Loucy (cell line): ENCODE measurements at regions not wholly inside any gene's neighbourhood (a gene's known extent, or its start where the extent isn't known, plus 50 kb on each side); places are given as distances from the start of the nearest gene placed in this dataset.

ENCODE experiments used
- H2AFZ ChIP-seq: fragments of 200-600 bp; sonication (generic); 2 replicates; pipeline ENCODE4 v1.6.0; 2016; ENCODE audit warnings: antibody characterized with exemption, mild to moderate bottlenecking, low read length, moderate library complexity
- H3F3A ChIP-seq: fragments of 200-600 bp; 2 replicates; pipeline ENCODE4 v1.6.0; 2016; ENCODE audit warnings: antibody characterized with exemption, low read depth, mild to moderate bottlenecking
- H3K27me3 ChIP-seq: fragments of 200-600 bp; sonication (generic); 2 replicates; pipeline ENCODE4 v1.6.1; 2014; ENCODE audit warnings: low read length, mild to moderate bottlenecking; ENCODE audit not compliant: insufficient read depth, poor library complexity, severe bottlenecking
- H3K36me3 ChIP-seq: fragments of 200-600 bp; sonication (generic); 2 replicates; pipeline ENCODE4 v1.6.1; 2016; ENCODE audit warnings: low read length; ENCODE audit not compliant: insufficient read depth
- H3K4me1 ChIP-seq: fragments of 200-600 bp; sonication (generic); 2 replicates; pipeline ENCODE4 v1.5.1; 2014; ENCODE audit warnings: low read length, mild to moderate bottlenecking; ENCODE audit not compliant: insufficient read depth, poor library complexity, severe bottlenecking
- H3K4me2 ChIP-seq: fragments of 200-600 bp; sonication (generic); 2 replicates; pipeline ENCODE4 v1.6.0; 2014; ENCODE audit warnings: antibody characterized with exemption, low read length, low read depth, mild to moderate bottlenecking; ENCODE audit not compliant: poor library complexity, severe bottlenecking
- H3K4me3 ChIP-seq: fragments of 200-600 bp; sonication (generic); 2 replicates; pipeline ENCODE4 v1.5.1; 2014; ENCODE audit warnings: low read length, mild to moderate bottlenecking, mixed read lengths; ENCODE audit not compliant: poor library complexity, severe bottlenecking
- H3K79me2 ChIP-seq: fragments of 200-600 bp; sonication (generic); 2 replicates; pipeline ENCODE4 v1.6.1; 2014; ENCODE audit warnings: low read length; ENCODE audit not compliant: insufficient read depth
- H3K9ac ChIP-seq: fragments of 200-600 bp; sonication (generic); 2 replicates; pipeline ENCODE4 v1.6.0; 2014; ENCODE audit warnings: mild to moderate bottlenecking, low read depth, low read length, moderate library complexity; ENCODE audit not compliant: poor library complexity, severe bottlenecking
- H3K9me2 ChIP-seq: fragments of 200-600 bp; sonication (generic); replicated peaks from 2 replicates; pipeline ENCODE4 v1.6.1; 2016; ENCODE audit warnings: low read depth, low read length, mixed read lengths
- H3K9me3 ChIP-seq: fragments of 200-600 bp; sonication (generic); 2 replicates; pipeline ENCODE4 v1.6.1; 2014; ENCODE audit warnings: mild to moderate bottlenecking, antibody characterized with exemption, low read length, low read depth; ENCODE audit not compliant: insufficient read depth
- H4K20me1 ChIP-seq: fragments of 200-600 bp; sonication (generic); 2 replicates; pipeline ENCODE4 v1.6.0; 2014; ENCODE audit warnings: antibody characterized with exemption, low read length, mild to moderate bottlenecking; ENCODE audit not compliant: insufficient read depth, poor library complexity, severe bottlenecking
- EZH2phosphoT487 ChIP-seq: fragments of 200-600 bp; IDR thresholded peaks from 2 replicates; pipeline ENCODE4 v1.6.1; 2018; ENCODE audit warnings: antibody characterized with exemption, mild to moderate bottlenecking, moderate library complexity, borderline replicate concordance
- TF ChIP-seq, protein P1 (sequence below): fragments of 200-600 bp; sonication (generic); conservative IDR thresholded peaks from 2 replicates; pipeline ENCODE4 v1.5.1; 2014; ENCODE audit warnings: mild to moderate bottlenecking, antibody characterized with exemption, low read length

DNA sequence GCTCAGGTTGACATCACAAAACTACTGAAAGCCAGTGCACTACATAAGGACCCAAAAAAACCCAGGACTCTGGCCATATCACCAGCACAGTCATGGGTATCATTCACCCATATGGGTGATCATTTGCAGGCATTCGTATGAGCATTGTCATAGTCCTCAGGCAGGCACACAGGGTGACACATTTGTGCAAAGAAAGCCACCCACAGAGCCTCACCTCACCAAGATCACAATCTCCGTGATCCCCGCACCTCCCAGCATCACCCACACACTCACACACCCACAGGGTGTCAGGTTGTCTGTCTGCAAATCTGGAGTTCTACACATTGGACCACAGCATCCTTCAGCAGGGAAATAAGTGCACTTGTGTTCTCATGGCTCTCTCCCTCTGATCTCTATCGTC lies 166.0 kb upstream of the LPP start:
- H3K27me3 ChIP-seq, result no peaks in the 10 kb centered on the region
- no peaks in the 10 kb centered on the region for H3F3A ChIP-seq
- H3K4me1 ChIP-seq, result peaks cover 69% of the 10 kb centered on the region
- no peaks in the 10 kb centered on the region for H3K79me2 ChIP-seq
- no peak overlapping the region for H3K9ac ChIP-seq
- no peak overlapping the region for H3K4me2 ChIP-seq
- H3K9me3 ChIP-seq, result no peaks in the 10 kb centered on the region
- H3K36me3 ChIP-seq, result no peaks in the 10 kb centered on the region
- H4K20me1 ChIP-seq, result no peaks in the 10 kb centered on the region
- TF ChIP-seq, protein P1, sequence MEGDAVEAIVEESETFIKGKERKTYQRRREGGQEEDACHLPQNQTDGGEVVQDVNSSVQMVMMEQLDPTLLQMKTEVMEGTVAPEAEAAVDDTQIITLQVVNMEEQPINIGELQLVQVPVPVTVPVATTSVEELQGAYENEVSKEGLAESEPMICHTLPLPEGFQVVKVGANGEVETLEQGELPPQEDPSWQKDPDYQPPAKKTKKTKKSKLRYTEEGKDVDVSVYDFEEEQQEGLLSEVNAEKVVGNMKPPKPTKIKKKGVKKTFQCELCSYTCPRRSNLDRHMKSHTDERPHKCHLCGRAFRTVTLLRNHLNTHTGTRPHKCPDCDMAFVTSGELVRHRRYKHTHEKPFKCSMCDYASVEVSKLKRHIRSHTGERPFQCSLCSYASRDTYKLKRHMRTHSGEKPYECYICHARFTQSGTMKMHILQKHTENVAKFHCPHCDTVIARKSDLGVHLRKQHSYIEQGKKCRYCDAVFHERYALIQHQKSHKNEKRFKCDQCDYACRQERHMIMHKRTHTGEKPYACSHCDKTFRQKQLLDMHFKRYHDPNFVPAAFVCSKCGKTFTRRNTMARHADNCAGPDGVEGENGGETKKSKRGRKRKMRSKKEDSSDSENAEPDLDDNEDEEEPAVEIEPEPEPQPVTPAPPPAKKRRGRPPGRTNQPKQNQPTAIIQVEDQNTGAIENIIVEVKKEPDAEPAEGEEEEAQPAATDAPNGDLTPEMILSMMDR, result no peak
- no peak for TF ChIP-seq EZH2phosphoT487
- no peaks in the 10 kb centered on the region for H3K9me2 ChIP-seq
- H3K4me3 ChIP-seq, result no peak overlapping the region
- H2AFZ ChIP-seq, result no peak overlapping the region

DNA sequence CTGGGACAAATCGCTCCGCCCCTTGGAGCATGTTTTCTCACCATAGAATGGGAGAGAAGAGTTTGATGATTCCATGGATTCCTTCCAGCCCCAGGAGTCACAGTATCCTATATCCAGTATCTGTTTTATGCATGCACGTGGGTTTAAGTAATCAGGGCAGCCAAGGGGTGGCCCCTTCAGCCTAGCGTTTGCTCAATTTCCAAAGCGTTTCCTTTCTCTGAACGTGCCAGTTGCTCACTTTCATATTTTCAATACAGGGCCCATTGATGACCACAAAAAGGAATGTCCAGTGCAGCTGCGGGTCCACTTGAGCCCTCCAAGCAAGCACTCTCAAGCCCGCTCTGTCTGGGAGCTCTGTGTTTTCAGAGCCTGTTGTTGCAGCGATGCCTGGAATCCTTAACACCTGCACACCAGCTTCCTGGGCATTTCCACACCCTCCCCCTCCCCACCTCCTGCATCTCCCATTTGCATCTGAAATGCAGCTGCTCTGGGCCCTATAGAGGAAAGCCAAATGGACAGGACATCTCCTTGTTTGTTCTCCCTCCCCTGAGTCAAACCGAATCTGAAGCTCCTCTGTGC lies 164.3 kb upstream of the LPP start:
- H3K9me3 ChIP-seq, result no peaks in the 10 kb centered on the region
- H3K4me1 ChIP-seq, result peaks cover 66% of the 10 kb centered on the region
- no peak overlapping the region; the same call in 1 of the 2 replicates for H2AFZ ChIP-seq
- TF ChIP-seq, protein P1, result no peak
- TF ChIP-seq EZH2phosphoT487, result no peak
- no peaks in the 10 kb centered on the region for H4K20me1 ChIP-seq
- no peak overlapping the region for H3K4me2 ChIP-seq
- H3K4me3 ChIP-seq, result no peak overlapping the region
- peaks cover 8% of the 10 kb centered on the region; the same call in 1 of the 2 replicates for H3F3A ChIP-seq
- H3K79me2 ChIP-seq, result no peaks in the 10 kb centered on the region
- no peaks in the 10 kb centered on the region for H3K27me3 ChIP-seq
- H3K9me2 ChIP-seq, result no peaks in the 10 kb centered on the region
- H3K36me3 ChIP-seq, result no peaks in the 10 kb centered on the region
- no peak overlapping the region for H3K9ac ChIP-seq

DNA sequence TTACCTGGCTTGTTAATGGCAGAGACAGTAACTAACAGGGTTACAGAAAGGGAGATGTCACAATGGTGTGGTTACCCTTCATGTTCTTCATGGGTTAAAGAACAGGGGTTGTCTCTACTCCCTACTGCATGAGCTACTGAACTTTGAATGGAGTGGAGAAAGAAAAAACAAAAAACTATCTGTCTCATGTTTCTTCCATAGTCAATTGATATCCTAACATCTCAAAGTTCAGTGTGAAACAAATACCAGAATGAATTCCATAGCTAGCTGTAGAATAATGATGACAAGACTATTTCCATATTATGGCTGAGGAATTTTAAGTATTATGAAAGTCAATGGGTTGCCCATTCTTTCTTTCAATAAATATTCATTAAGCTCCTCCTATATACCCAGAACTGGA lies 161.3 kb upstream of the LPP start:
- no peaks in the 10 kb centered on the region for H3K27me3 ChIP-seq
- H3K4me1 ChIP-seq, result peaks cover 69% of the 10 kb centered on the region
- H4K20me1 ChIP-seq, result no peaks in the 10 kb centered on the region
- no peak overlapping the region for H3K4me2 ChIP-seq
- TF ChIP-seq EZH2phosphoT487, result no peak
- TF ChIP-seq, protein P1, result no peak
- H3K9ac ChIP-seq, result no peak overlapping the region
- no peak overlapping the region for H2AFZ ChIP-seq
- H3K9me2 ChIP-seq, result no peaks in the 10 kb centered on the region
- no peaks in the 10 kb centered on the region for H3K9me3 ChIP-seq
- peaks cover 10% of the 10 kb centered on the region; the same call in 1 of the 2 replicates for H3F3A ChIP-seq
- H3K4me3 ChIP-seq, result no peak overlapping the region
- no peaks in the 10 kb centered on the region for H3K36me3 ChIP-seq
- H3K79me2 ChIP-seq, result no peaks in the 10 kb centered on the region
